22Rv1 (cell line): ENCODE measurements at regions not wholly inside any gene's neighbourhood (a gene's known extent, or its start where the extent isn't known, plus 50 kb on each side); places are given as distances from the start of the nearest gene placed in this dataset.

Experiments used
- CTCF ChIP-seq: fragments of 450-650 bp; IDR thresholded peaks from 2 replicates; pipeline ENCODE4 v1.5.1; 2017; ENCODE audit warnings: mild to moderate bottlenecking
- ZFX ChIP-seq: fragments of 450-650 bp; IDR thresholded peaks from 2 replicates; pipeline ENCODE4 v1.6.1; 2017; ENCODE audit warnings: antibody characterized with exemption, borderline replicate concordance

GRCh38 chrX:69365755-69366154 is 138.4 kb upstream of the NALF2 start:
- no peak for TF ChIP-seq CTCF
- no peak for TF ChIP-seq ZFX
